ENCODE measurements at regions not wholly inside any gene's neighbourhood (a gene's known extent, or its start where the extent isn't known, plus 50 kb on each side); places are given as distances from the start of the nearest gene placed in this dataset.

- peaks cover 51% of the 10 kb centered on the region for H3K4me1 ChIP-seq (ENCODE audit: control insufficient read depth, insufficient read depth, low read length)
- no peaks in the 10 kb centered on the region for H3K36me3 ChIP-seq (ENCODE audit: control insufficient read depth, insufficient read depth, low read length)
Observed at GRCh38 chr6:40326714-40327421, 260.3 kb downstream of the LRFN2 start.

DNA sequence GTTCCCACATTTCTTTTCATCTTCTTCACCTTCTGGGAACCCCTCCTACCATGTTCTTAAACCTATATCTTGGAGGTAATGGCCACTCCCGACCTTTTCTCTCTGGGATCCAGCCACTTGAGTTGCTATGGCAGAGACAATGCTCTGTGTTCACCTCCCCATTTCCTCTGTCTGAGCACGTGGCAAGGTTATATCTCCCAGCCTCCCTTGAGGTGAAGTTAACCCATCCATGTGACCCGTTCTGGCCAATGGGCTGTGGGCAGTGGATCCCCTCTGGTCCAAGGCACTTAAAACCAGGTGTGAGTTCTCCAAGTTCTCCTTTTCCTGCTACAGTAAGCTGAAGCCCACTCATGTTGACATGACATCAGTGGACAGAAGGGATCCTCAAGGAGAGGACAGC lies 261.4 kb downstream of the LRFN2 start:
- H3K9me3 ChIP-seq (ENCODE audit: control insufficient read depth, insufficient read depth, low read length), result no peaks in the 10 kb centered on the region
- H3K27ac ChIP-seq (ENCODE audit: low read depth, low read length), result no peak overlapping the region
- no peaks in the 10 kb centered on the region for H3K36me3 ChIP-seq (ENCODE audit: control insufficient read depth, insufficient read depth, low read length)
- peaks cover 41% of the 10 kb centered on the region for H3K4me1 ChIP-seq (ENCODE audit: control insufficient read depth, insufficient read depth, low read length)
- H3K9ac ChIP-seq (ENCODE audit: low read depth, low read length), result no peak overlapping the region
- H3K27me3 ChIP-seq (ENCODE audit: control insufficient read depth, insufficient read depth, low read length), result peaks cover 7% of the 10 kb centered on the region; the same call in 1 of the 2 replicates
- no peak overlapping the region for H3K4me3 ChIP-seq (ENCODE audit: low read depth, low read length)

More at GRCh38 chr6:40326714-40327421, 260.3 kb downstream of the LRFN2 start:
- Histone ChIP-seq H3K9ac (ENCODE audit: low read depth, low read length) (no peak overlapping the region), H3K4me3 (ENCODE audit: low read depth, low read length) (no peak overlapping the region), H3K27ac (ENCODE audit: low read depth, low read length) (no peak overlapping the region), H3K27me3 (ENCODE audit: control insufficient read depth, insufficient read depth, low read length) (peaks cover 7% of the 10 kb centered on the region; the same call in 1 of the 2 replicates), H3K9me3 (ENCODE audit: control insufficient read depth, insufficient read depth, low read length) (no peaks in the 10 kb centered on the region)

DNA sequence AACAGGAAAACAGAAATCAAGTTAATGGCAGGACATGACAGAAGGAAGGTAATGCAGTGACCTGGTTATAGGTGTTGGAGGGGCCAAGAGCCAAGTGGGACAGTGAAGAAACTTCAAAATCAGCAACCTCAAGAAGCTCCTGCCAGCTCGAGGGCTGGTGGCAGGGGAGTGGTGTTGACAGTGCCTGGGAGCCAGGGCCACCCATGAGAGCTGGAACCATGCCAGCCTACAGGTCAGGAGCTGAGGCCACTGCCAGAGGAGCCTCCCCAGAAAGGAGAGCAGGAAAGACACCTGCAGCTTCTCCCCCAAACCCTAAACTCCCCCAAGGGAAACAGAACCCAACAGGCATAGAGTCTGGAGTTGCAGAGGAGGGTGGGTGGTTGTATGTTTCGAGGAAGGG lies 262.1 kb downstream of the LRFN2 start:
- Histone ChIP-seq H3K36me3 (ENCODE audit: control insufficient read depth, insufficient read depth, low read length) (no peaks in the 10 kb centered on the region), H3K9me3 (ENCODE audit: control insufficient read depth, insufficient read depth, low read length) (no peaks in the 10 kb centered on the region), H3K4me3 (ENCODE audit: low read depth, low read length) (no peak overlapping the region), H3K27ac (ENCODE audit: low read depth, low read length) (no peak overlapping the region), H3K9ac (ENCODE audit: low read depth, low read length) (no peak overlapping the region), H3K4me1 (ENCODE audit: control insufficient read depth, insufficient read depth, low read length) (peaks cover 34% of the 10 kb centered on the region), H3K27me3 (ENCODE audit: control insufficient read depth, insufficient read depth, low read length) (peaks cover 7% of the 10 kb centered on the region; the same call in 1 of the 2 replicates)

- no peak overlapping the region for H3K9ac ChIP-seq (ENCODE audit: low read depth, low read length)
- no peaks in the 10 kb centered on the region for H3K36me3 ChIP-seq (ENCODE audit: control insufficient read depth, insufficient read depth, low read length)
- no peak overlapping the region for H3K27ac ChIP-seq (ENCODE audit: low read depth, low read length)
- no peak overlapping the region for H3K4me3 ChIP-seq (ENCODE audit: low read depth, low read length)
- no peaks in the 10 kb centered on the region for H3K9me3 ChIP-seq (ENCODE audit: control insufficient read depth, insufficient read depth, low read length)
- peaks cover 7% of the 10 kb centered on the region; the same call in 1 of the 2 replicates for H3K27me3 ChIP-seq (ENCODE audit: control insufficient read depth, insufficient read depth, low read length)
- peaks cover 24% of the 10 kb centered on the region for H3K4me1 ChIP-seq (ENCODE audit: control insufficient read depth, insufficient read depth, low read length)
Observed at GRCh38 chr6:40323881-40324634, 263.1 kb downstream of the LRFN2 start.

- Histone ChIP-seq H3K9ac (ENCODE audit: low read depth, low read length) (no peak overlapping the region), H3K4me3 (ENCODE audit: low read depth, low read length) (no peak overlapping the region), H3K9me3 (ENCODE audit: control insufficient read depth, insufficient read depth, low read length) (0 out of 2 replicates have a peak, but pooled peaks cover 2% of the 10 kb centered on the region), H3K27me3 (ENCODE audit: control insufficient read depth, insufficient read depth, low read length) (peaks cover 7% of the 10 kb centered on the region; the same call in 1 of the 2 replicates), H3K36me3 (ENCODE audit: control insufficient read depth, insufficient read depth, low read length) (no peaks in the 10 kb centered on the region), H3K27ac (ENCODE audit: low read depth, low read length) (no peak overlapping the region), H3K4me1 (ENCODE audit: control insufficient read depth, insufficient read depth, low read length) (peaks cover 19% of the 10 kb centered on the region)
Observed at GRCh38 chr6:40322336-40322735, 264.8 kb downstream of the LRFN2 start.

GRCh38 chr6:40321616-40322015 lies 265.5 kb downstream of the LRFN2 start:
- Histone ChIP-seq H3K27ac (ENCODE audit: low read depth, low read length) (no peak overlapping the region), H3K27me3 (ENCODE audit: control insufficient read depth, insufficient read depth, low read length) (peaks cover 7% of the 10 kb centered on the region; the same call in 1 of the 2 replicates), H3K4me3 (ENCODE audit: low read depth, low read length) (no peak overlapping the region), H3K4me1 (ENCODE audit: control insufficient read depth, insufficient read depth, low read length) (peaks cover 19% of the 10 kb centered on the region), H3K36me3 (ENCODE audit: control insufficient read depth, insufficient read depth, low read length) (no peaks in the 10 kb centered on the region), H3K9ac (ENCODE audit: low read depth, low read length) (no peak overlapping the region), H3K9me3 (ENCODE audit: control insufficient read depth, insufficient read depth, low read length) (0 out of 2 replicates have a peak, but pooled peaks cover 2% of the 10 kb centered on the region)

DNA sequence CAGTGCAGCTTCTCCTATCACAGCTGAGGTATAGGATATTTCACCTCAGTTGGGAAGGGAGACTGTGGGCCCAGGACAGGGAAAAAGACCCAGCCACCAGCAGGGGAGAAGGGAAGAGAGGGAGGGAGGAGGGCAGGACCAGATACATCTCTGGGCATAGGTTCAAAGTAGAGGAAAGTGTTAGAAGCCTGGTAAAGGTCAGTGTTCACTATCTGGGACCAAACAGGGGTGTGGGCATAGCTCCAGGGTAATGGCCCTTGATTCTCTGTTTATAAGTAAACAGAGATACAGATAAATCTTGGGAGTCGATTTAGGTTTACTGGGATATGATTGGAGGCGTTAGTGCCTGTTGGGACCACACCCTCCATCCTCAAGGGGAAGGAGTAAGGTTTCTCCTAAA lies 266.2 kb downstream of the LRFN2 start:
- Histone ChIP-seq H3K27ac (ENCODE audit: low read depth, low read length) (no peak overlapping the region), H3K9ac (ENCODE audit: low read depth, low read length) (no peak overlapping the region), H3K4me1 (ENCODE audit: control insufficient read depth, insufficient read depth, low read length) (peaks cover 19% of the 10 kb centered on the region), H3K4me3 (ENCODE audit: low read depth, low read length) (no peak overlapping the region), H3K36me3 (ENCODE audit: control insufficient read depth, insufficient read depth, low read length) (no peaks in the 10 kb centered on the region), H3K9me3 (ENCODE audit: control insufficient read depth, insufficient read depth, low read length) (0 out of 2 replicates have a peak, but pooled peaks cover 2% of the 10 kb centered on the region), H3K27me3 (ENCODE audit: control insufficient read depth, insufficient read depth, low read length) (peaks cover 7% of the 10 kb centered on the region; the same call in 1 of the 2 replicates)

GRCh38 chr6:40320441-40320840 lies 266.7 kb downstream of the LRFN2 start:
- Histone ChIP-seq H3K9me3 (ENCODE audit: control insufficient read depth, insufficient read depth, low read length) (0 out of 2 replicates have a peak, but pooled peaks cover 2% of the 10 kb centered on the region), H3K27ac (ENCODE audit: low read depth, low read length) (no peak overlapping the region), H3K36me3 (ENCODE audit: control insufficient read depth, insufficient read depth, low read length) (no peaks in the 10 kb centered on the region), H3K4me3 (ENCODE audit: low read depth, low read length) (no peak overlapping the region), H3K9ac (ENCODE audit: low read depth, low read length) (no peak overlapping the region), H3K4me1 (ENCODE audit: control insufficient read depth, insufficient read depth, low read length) (peaks cover 19% of the 10 kb centered on the region), H3K27me3 (ENCODE audit: control insufficient read depth, insufficient read depth, low read length) (peaks cover 7% of the 10 kb centered on the region; the same call in 1 of the 2 replicates)

DNA sequence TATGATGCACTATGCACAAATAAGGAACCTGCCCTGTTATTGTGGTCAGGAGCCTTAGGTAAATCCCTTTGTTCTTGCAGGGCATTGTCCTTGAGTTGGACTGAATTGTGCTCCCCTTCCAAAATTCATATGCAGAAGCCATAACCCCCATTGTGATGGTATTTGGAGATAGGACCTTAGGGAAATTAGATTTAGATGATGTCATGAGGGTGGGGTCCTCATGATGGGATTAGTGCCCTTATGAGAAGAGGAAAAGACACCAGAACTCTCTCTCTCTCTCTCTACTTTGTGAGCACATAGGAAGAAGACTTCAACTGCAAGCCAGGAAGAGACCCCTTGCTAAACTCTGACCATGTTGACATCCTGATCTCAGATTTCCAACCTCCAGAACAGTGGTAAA lies 268.0 kb downstream of the LRFN2 start:
- Histone ChIP-seq H3K27me3 (ENCODE audit: control insufficient read depth, insufficient read depth, low read length) (no peaks in the 10 kb centered on the region), H3K9me3 (ENCODE audit: control insufficient read depth, insufficient read depth, low read length) (0 out of 2 replicates have a peak, but pooled peaks cover 2% of the 10 kb centered on the region), H3K36me3 (ENCODE audit: control insufficient read depth, insufficient read depth, low read length) (no peaks in the 10 kb centered on the region), H3K4me1 (ENCODE audit: control insufficient read depth, insufficient read depth, low read length) (peaks cover 11% of the 10 kb centered on the region), H3K27ac (ENCODE audit: low read depth, low read length) (no peak overlapping the region), H3K4me3 (ENCODE audit: low read depth, low read length) (no peak overlapping the region), H3K9ac (ENCODE audit: low read depth, low read length) (no peak overlapping the region)

- Histone ChIP-seq H3K27me3 (ENCODE audit: control insufficient read depth, insufficient read depth, low read length) (no peaks in the 10 kb centered on the region), H3K4me1 (ENCODE audit: control insufficient read depth, insufficient read depth, low read length) (no peaks in the 10 kb centered on the region)
Observed at GRCh38 chr6:40315060-40315459, 272.1 kb downstream of the LRFN2 start.

DNA sequence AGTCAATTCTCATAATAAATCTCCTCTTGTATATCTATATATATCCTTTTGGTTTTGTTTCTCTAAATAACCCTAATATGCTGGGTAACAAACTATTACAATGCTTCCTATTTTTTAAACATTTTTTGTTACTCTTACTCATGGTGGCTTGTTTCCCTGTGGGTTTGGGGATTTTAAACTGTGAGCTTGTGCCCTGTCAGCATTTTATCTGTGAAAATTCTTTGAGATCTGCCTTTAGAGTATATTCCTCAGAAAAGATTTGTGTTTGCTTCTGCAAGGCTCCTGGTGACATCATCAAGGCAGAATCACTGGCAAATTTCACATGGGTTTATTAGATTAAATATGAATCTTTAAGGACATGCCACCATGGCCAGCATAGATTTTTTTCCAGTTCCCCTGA lies 273.6 kb downstream of the LRFN2 start:
- no peak overlapping the region for H3K4me3 ChIP-seq (ENCODE audit: low read depth, low read length)
- H3K27ac ChIP-seq (ENCODE audit: low read depth, low read length), result no peak overlapping the region
- no peak overlapping the region for H3K9ac ChIP-seq (ENCODE audit: low read depth, low read length)
- no peaks in the 10 kb centered on the region for H3K4me1 ChIP-seq (ENCODE audit: control insufficient read depth, insufficient read depth, low read length)
- H3K9me3 ChIP-seq (ENCODE audit: control insufficient read depth, insufficient read depth, low read length), result no peaks in the 10 kb centered on the region
- H3K36me3 ChIP-seq (ENCODE audit: control insufficient read depth, insufficient read depth, low read length), result no peaks in the 10 kb centered on the region
- no peaks in the 10 kb centered on the region for H3K27me3 ChIP-seq (ENCODE audit: control insufficient read depth, insufficient read depth, low read length)

More at GRCh38 chr6:40315060-40315459, 272.1 kb downstream of the LRFN2 start:
- Histone ChIP-seq H3K9ac (ENCODE audit: low read depth, low read length) (no peak overlapping the region), H3K9me3 (ENCODE audit: control insufficient read depth, insufficient read depth, low read length) (0 out of 2 replicates have a peak, but pooled peaks cover 2% of the 10 kb centered on the region), H3K36me3 (ENCODE audit: control insufficient read depth, insufficient read depth, low read length) (no peaks in the 10 kb centered on the region), H3K27ac (ENCODE audit: low read depth, low read length) (no peak overlapping the region), H3K4me3 (ENCODE audit: low read depth, low read length) (no peak overlapping the region)
